Activated naive CD4-positive, alpha-beta T cell treated with anti-CD3 and anti-CD28 coated beads, Interleukin-2, amount 50 U/mL, for 24 hours (primary cell): ENCODE measurements at regions not wholly inside any gene's neighbourhood (a gene's known extent, or its start where the extent isn't known, plus 50 kb on each side); places are given as distances from the start of the nearest gene placed in this dataset.
"Not testable (repeated sequence)": the region's sequence is repeated elsewhere in the genome, so short reads cannot be mapped to it uniquely, and the experiment has no call there.

Experiments
- H3K27ac Mint-ChIP-seq: one replicate; pipeline ENCODE4 v1.8.0; 2021; ENCODE audit warnings: mild to moderate bottlenecking, mixed read lengths
- H3K27me3 Mint-ChIP-seq: one replicate; pipeline ENCODE4 v1.8.0; 2021; ENCODE audit warnings: mixed read lengths
- H3K36me3 Mint-ChIP-seq: one replicate; pipeline ENCODE4 v1.8.0; 2021; ENCODE audit warnings: mixed read lengths
- H3K4me1 Mint-ChIP-seq: one replicate; pipeline ENCODE4 v1.8.0; 2021; ENCODE audit warnings: mixed read lengths
- H3K4me3 Mint-ChIP-seq: one replicate; pipeline ENCODE4 v1.8.0; 2021; ENCODE audit warnings: mild to moderate bottlenecking, mixed read lengths
- H3K9me3 Mint-ChIP-seq: one replicate; pipeline ENCODE4 v1.8.0; 2021; ENCODE audit warnings: mixed read lengths

DNA sequence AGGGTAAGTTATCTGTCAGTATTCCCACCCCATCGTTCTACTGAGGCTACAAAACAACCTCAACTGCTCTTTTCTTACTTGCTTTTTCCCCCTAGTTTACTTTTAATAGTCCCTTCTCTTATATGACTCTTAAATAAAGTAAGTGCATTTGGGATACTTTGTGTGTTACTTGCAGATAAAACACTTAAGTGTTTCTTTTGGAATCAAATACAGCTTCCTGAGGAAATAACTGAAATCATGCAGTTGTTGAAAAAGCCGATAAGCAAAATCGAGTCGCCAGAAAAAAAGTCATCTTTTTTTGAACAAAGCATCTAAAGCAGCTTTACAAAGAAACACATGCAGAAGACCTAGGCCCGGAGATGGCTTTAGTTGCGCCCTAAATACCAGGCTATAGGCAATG is 53.5 kb upstream of the EPB41L4A start:
- Mint-ChIP-seq H3K4me1 (no peaks in the 10 kb centered on the region), H3K4me3 (no peak overlapping the region), H3K36me3 (no peaks in the 10 kb centered on the region), H3K9me3 (no peaks in the 10 kb centered on the region), H3K27ac (no peak overlapping the region), H3K27me3 (peaks cover 16% of the 10 kb centered on the region)

DNA sequence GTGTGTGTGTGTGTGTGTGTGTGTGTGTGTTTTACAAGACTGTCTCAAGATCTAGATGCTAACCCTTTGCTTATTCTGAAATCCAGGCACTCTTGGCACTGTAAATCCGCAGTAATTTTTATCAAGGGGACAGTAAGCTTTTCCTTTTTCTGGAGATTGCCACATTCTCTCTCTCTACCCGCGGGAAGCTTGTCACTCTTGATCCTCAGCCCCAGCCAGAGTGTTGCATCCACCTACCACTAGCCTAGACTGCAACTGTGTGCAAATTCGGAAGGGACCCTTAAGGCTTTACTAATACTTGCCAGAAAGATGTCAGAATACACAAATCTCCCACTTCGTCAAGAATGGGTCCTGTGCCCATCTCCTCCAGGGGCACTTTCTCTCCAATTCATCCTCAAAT is 54.9 kb upstream of the EPB41L4A start:
- H3K9me3 Mint-ChIP-seq: no peaks in the 10 kb centered on the region
- no peaks in the 10 kb centered on the region for H3K36me3 Mint-ChIP-seq
- H3K4me1 Mint-ChIP-seq: no peaks in the 10 kb centered on the region
- no peak overlapping the region for H3K27ac Mint-ChIP-seq
- H3K27me3 Mint-ChIP-seq: peaks cover 18% of the 10 kb centered on the region
- H3K4me3 Mint-ChIP-seq: no peak overlapping the region

- Mint-ChIP-seq H3K27me3 (peaks cover 18% of the 10 kb centered on the region), H3K36me3 (no peaks in the 10 kb centered on the region), H3K9me3 (no peaks in the 10 kb centered on the region), H3K27ac (no peak overlapping the region), H3K4me3 (no peak overlapping the region), H3K4me1 (no peaks in the 10 kb centered on the region)
Observed at GRCh38 chr5:112475747-112476365, 56.8 kb upstream of the EPB41L4A start.

GRCh38 chr5:112479418-112479817 is 60.3 kb upstream of the EPB41L4A start:
- Mint-ChIP-seq H3K36me3 (no peaks in the 10 kb centered on the region), H3K9me3 (peaks cover 3% of the 10 kb centered on the region), H3K4me3 (no peak overlapping the region), H3K4me1 (no peaks in the 10 kb centered on the region), H3K27me3 (peaks cover 3% of the 10 kb centered on the region), H3K27ac (no peak overlapping the region)

DNA sequence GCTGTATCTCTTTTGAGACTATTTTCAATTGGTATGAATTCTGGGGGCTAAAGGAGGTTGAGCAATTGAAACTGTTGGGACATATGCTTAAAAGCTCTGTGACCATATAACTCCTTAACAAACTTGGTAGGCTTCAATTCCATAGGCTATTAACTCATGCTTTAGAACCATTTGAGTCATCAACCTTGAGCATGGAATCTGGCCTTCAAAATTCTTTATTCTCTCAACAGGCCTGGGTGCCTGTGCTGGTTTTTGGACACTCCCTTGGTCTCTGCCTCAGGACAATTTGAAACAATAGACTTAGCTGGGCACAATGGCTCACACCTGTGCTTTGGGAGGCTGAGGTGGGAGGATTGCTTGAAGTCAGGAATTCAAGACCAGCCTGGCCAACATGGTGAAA is 61.4 kb upstream of the EPB41L4A start:
- Mint-ChIP-seq H3K36me3 (no peaks in the 10 kb centered on the region), H3K4me1 (no peaks in the 10 kb centered on the region), H3K27me3 (peaks cover 4% of the 10 kb centered on the region), H3K9me3 (peaks cover 6% of the 10 kb centered on the region), H3K27ac (no peak overlapping the region), H3K4me3 (no peak overlapping the region)

DNA sequence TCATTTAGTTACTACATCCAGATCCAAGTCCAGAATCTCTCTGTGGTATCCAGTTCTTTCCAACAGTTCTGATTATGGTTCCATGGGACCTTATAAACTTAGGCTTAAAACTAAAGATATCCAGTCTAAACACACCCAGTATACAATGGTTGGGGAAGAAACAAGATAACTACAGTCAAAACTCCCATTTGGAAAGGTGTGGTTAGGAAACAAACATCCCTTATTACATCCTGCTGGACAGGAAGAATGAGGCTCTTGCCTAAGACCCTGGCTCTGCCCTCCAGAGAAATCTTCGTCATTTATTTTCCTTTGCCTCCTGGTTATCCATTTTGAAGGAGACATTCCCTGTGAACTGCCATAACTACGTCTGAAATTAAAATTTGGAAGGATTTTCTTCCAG is 64.6 kb upstream of the EPB41L4A start:
- Mint-ChIP-seq H3K27ac (no peak overlapping the region), H3K4me3 (no peak overlapping the region), H3K36me3 (no peaks in the 10 kb centered on the region), H3K9me3 (peaks cover 6% of the 10 kb centered on the region), H3K4me1 (no peaks in the 10 kb centered on the region), H3K27me3 (peaks cover 2% of the 10 kb centered on the region)

GRCh38 chr5:112485934-112486355 is 66.9 kb upstream of the EPB41L4A start:
- Mint-ChIP-seq H3K27ac (no peak overlapping the region), H3K4me3 (no peak overlapping the region)

GRCh38 chr5:112491257-112491656 is 72.2 kb upstream of the EPB41L4A start:
- H3K4me1 Mint-ChIP-seq: no peaks in the 10 kb centered on the region
- H3K27ac Mint-ChIP-seq: no peak overlapping the region
- no peak overlapping the region for H3K4me3 Mint-ChIP-seq
- H3K27me3 Mint-ChIP-seq: peaks cover 20% of the 10 kb centered on the region
- no peaks in the 10 kb centered on the region for H3K36me3 Mint-ChIP-seq
- no peaks in the 10 kb centered on the region for H3K9me3 Mint-ChIP-seq

More at GRCh38 chr5:112485934-112486355, 66.9 kb upstream of the EPB41L4A start:
- Mint-ChIP-seq H3K9me3 (peaks cover 6% of the 10 kb centered on the region), H3K4me1 (no peaks in the 10 kb centered on the region), H3K36me3 (no peaks in the 10 kb centered on the region), H3K27me3 (peaks cover 3% of the 10 kb centered on the region)

DNA sequence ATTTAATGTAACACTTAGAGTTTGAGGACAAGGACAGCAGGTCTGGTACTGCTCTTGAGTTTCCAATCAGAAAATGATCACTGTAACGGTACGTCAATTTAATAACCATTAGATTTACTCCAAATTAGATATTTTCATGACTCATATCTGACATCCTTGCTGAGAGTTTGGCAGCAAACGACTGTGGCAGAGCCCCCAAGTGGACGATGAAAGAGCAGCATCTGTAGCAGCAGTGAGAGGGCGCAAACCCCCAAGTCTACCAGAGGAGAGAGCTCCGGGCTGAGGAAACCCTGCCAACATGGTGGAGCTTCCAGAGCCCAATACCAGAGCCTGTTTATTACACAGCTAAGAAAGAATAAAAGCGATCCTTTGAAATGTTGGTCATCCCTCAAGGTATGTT is 73.2 kb upstream of the EPB41L4A start:
- Mint-ChIP-seq H3K4me3 (no peak overlapping the region), H3K36me3 (no peaks in the 10 kb centered on the region), H3K27ac (no peak overlapping the region), H3K9me3 (no peaks in the 10 kb centered on the region), H3K4me1 (no peaks in the 10 kb centered on the region), H3K27me3 (peaks cover 20% of the 10 kb centered on the region)

DNA sequence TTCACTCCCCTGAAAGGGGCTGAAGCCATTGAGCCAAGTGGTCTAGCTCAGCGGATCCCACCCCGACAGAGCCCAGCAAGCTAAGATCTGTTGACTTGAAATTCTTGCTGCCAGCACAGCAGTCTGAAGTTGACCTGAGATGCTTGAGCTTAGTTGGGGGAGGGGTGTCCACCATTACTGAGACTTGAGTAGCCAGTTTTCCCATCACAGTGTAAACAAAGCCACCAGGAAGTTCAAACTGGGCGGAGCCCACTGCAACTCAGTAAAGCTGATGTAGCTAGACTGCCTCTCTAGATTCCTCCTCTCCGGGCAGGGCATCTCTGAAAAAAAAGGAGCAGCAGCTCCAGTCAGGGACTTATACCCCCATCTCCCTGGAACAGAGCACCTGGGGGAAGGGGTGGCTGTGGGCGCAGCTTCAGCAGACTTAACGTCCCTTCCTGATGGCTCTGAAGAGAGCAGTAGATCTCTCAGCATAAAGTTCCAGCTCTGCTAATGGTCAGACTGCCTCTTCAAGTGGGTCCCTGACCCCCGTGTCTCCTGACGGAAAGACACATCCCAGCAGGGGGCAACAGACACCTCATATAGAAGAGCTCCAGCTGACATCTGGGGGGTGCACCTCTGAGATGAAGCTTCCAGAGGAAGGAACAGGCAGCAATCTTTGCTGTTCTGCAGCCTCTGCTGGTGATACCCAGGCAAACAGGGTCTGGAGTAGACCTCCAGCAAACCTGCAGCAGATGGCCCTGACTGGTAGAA is 84.8 kb upstream of the EPB41L4A start:
- not testable (repeated sequence) for H3K4me1 Mint-ChIP-seq, H3K27ac Mint-ChIP-seq, H3K4me3 Mint-ChIP-seq, H3K36me3 Mint-ChIP-seq, H3K9me3 Mint-ChIP-seq
- H3K27me3 Mint-ChIP-seq: peaks cover 10% of the 10 kb centered on the region

GRCh38 chr5:112509097-112509496 is 90.0 kb upstream of the EPB41L4A start:
- not testable (repeated sequence) for H3K4me3 Mint-ChIP-seq, H3K36me3 Mint-ChIP-seq, H3K27me3 Mint-ChIP-seq, H3K9me3 Mint-ChIP-seq, H3K27ac Mint-ChIP-seq, H3K4me1 Mint-ChIP-seq

GRCh38 chr5:112511920-112512319 is 92.8 kb upstream of the EPB41L4A start:
- Mint-ChIP-seq H3K36me3 (no peaks in the 10 kb centered on the region), H3K4me1 (no peaks in the 10 kb centered on the region), H3K4me3 (no peak overlapping the region), H3K27me3 (peaks cover 1% of the 10 kb centered on the region), H3K9me3 (no peaks in the 10 kb centered on the region), H3K27ac (no peak overlapping the region)

DNA sequence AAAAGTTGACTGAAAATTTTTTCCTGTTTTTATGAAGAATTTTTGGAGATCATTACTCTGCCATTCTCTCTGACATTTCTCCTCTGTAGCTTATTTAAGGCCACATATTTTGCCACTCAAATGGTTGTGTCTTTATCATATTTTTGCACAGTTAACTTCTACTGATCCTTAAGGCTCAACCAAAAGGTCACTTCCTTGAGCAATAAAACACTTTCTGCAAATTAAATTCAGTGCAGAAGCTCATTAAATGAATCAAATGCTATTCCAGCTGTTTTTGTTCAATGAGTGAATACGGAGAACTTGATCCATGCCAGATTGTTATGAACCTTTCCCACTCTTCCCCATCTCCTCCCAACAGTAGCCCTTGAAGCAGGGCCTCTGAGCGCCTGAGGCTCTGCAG is 93.8 kb upstream of the EPB41L4A start:
- Mint-ChIP-seq H3K27ac (no peak overlapping the region), H3K4me3 (no peak overlapping the region), H3K36me3 (no peaks in the 10 kb centered on the region), H3K27me3 (peaks cover 1% of the 10 kb centered on the region), H3K9me3 (no peaks in the 10 kb centered on the region), H3K4me1 (no peaks in the 10 kb centered on the region)

DNA sequence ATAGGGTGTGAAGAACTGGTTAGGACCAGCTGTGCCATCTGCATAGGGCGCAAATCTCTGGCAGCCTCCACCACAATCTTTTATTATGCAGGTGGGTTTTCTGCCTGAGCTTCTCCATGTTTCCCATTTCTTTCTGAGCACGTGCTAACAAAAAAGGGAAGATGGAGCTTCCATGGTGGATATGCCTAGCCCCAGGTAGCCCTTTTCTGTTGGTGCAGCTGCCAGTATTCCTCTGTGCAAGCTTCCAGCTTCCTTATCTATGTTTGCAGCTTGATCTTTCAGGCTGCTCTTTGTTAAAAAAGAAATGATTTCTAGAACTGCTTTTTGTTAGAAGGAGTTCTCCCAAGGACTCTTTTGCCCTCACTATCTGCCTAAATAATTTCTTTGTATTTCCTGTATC is 95.0 kb upstream of the EPB41L4A start:
- no peak overlapping the region for H3K4me3 Mint-ChIP-seq

GRCh38 chr5:112520474-112520873 is 101.4 kb upstream of the EPB41L4A start:
- H3K4me3 Mint-ChIP-seq, H3K4me1 Mint-ChIP-seq, H3K36me3 Mint-ChIP-seq, H3K27ac Mint-ChIP-seq, H3K9me3 Mint-ChIP-seq: not testable (repeated sequence)
- H3K27me3 Mint-ChIP-seq: peaks cover 21% of the 10 kb centered on the region

More for the DNA sequence above, 95.0 kb upstream of the EPB41L4A start:
- no peaks in the 10 kb centered on the region for H3K4me1 Mint-ChIP-seq
- no peak overlapping the region for H3K27ac Mint-ChIP-seq
- H3K9me3 Mint-ChIP-seq: no peaks in the 10 kb centered on the region
- no peaks in the 10 kb centered on the region for H3K36me3 Mint-ChIP-seq
- H3K27me3 Mint-ChIP-seq: peaks cover 9% of the 10 kb centered on the region

DNA sequence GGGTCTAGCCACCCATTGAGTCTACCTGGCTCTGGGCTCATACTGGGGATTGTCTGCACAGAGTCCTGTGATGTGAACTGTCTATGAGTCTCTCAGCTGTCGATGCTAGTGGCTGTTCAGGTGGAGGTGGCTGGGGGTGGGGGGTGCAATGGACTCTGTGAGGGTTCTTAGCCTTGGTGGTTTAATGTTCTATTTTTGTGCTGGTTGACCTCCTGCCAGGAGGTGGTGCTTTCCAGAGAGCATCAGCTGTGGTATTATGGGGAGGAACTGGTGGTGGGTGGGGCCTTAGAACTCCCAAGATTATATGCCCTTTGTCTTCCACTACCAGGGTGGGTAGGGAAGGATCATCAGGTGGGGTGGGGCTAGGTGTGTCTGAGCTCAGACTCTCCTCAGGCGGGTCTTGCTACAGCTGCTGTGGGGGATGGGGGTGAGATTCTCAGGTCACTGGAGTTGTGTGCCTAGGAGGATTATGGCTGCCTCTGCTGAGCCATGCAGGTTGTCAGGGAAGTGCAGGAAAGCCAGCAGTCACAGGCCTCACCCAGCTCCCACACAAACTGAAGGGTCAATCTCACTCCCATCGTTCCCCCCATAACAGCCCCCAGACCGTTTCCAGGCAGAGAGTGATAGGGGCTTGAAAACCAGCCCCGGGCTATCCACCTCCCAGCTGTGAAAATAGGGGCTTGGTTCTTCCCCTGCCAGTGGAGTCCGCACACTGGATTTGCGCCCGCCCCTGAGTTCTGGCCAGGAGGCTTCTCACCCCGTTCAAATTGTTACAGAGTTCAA is 104.0 kb upstream of the EPB41L4A start:
- not testable (repeated sequence) for H3K36me3 Mint-ChIP-seq, H3K4me1 Mint-ChIP-seq, H3K9me3 Mint-ChIP-seq, H3K27ac Mint-ChIP-seq, H3K4me3 Mint-ChIP-seq
- peaks cover 20% of the 10 kb centered on the region for H3K27me3 Mint-ChIP-seq
